ENCODE measurements at regions not wholly inside any gene's neighbourhood (a gene's known extent, or its start where the extent isn't known, plus 50 kb on each side); places are given as distances from the start of the nearest gene placed in this dataset.

DNA sequence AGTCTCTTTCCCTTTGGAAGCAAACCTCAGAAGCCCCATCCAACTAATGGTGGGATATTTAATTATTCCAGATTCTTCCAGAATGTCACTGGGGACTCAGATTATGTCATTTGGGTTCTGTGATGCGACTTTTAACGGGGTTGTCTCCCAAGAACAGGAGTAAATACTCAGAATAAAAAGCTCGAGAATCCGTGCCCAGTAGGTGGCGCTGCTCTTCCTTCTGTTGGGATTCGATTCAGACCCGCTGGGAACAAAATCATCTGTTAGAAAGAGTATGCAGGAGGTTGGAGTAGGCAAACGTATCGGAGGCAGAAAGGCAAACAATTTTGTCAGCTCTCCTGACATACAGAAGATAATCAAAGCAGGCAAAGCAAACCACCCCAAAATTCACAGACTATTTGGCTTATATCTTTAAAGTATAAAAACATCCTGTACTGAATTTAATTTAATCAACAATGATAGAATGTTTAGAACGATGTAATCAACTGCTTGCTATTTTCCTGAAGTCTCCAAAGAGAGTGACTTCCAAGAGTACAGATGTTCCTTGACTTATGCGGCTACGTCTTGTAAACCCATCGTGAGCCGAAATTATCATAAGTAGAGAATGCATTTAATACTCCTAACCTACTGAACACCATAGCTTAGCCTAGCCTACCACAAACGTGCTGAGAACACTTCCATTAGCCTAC, 169.8 kb upstream of the RAI14 start:
- DNase-seq (ENCODE audit: low read depth) = peak; percentile 81

DNA sequence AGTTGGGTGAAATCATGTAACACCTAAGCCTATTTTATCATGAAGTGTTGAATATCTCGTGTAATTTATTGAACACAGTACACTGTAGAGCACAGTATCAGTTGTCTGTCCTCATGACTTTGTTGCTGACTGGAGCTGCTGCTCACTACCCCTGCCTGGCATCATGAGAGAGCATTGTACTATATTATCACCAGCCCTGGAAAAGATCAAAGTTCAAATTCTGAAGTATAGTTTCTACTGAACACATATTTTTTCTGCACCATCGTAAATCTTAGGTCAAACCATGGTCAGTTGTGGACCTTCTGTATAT, 169.3 kb upstream of the RAI14 start:
- DNase-seq (ENCODE audit: low read depth) = no peak

DNA sequence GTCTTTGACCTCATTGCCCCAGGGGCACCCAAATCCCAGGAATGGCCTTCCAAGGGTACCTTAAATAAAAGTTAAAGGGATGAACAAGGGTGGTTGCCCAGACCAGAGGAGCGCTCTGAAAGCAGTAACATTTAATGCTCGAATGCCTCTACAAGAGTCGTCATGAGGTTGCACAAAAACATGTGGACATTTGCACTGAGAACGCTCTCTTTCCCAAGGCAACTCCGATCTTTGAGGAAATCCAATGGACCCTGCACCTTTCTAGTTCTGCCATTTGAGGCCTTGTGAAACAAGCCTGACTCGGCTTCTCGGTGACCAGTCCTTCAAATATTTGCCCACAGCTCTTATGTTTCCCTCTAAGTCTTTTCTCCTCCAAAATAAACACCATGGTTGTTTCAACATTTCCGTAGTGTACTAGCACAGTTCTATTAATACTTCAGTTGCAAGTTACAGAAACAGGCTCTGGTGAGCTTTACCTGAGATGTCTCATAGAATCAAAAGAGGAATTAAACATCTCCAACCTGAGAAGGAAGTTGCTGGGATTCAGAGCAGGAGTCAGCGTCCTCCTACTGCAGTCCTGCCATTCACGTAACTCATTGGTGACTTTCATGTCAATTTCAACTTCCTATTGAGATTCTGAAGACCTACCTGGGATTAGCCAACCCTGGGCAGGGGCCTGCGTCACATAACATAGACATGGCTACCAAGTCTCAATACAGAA, 168.8 kb upstream of the RAI14 start:
- peak; percentile 92 for DNase-seq (ENCODE audit: low read depth)

DNA sequence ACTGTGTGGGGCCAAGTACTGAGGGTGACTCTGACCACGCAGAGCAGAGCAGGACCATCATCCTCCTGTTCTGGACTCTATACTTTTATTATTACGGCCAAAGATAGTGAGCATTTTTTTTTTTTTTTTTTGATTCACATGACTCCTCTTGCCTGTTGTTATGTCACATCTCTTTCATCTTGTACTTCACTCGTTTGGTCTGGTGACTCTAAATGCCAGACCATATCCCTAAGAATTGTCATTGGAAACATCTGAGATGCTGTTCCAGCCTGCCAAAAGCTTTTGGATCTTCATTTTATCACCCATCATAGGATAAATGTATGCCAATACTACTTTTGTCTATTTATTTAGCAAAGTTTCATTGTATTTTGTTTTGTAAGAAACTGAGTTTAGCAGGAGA, 168.2 kb upstream of the RAI14 start:
- DNase-seq (ENCODE audit: low read depth) = no peak

DNA sequence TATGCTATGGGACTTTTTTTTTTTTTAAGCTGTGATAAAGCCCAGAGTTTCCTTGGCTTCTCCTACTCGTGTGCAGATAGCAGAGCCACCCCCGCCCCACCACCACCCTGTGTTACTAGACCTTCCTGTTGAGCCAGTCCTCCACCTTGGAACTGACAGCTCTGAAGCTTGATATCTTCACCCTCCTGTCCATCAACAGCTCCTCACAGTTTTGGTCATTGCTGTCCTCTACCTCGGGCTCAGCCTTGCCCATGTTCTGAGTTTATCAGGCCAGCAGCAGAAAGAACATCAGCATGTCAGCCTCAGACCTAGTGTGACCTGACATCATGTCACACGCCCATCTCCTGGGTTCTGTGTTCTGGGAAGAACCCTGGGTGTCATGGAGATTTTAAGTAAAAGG, 167.1 kb upstream of the RAI14 start:
- no peak for DNase-seq (ENCODE audit: low read depth)

DNA sequence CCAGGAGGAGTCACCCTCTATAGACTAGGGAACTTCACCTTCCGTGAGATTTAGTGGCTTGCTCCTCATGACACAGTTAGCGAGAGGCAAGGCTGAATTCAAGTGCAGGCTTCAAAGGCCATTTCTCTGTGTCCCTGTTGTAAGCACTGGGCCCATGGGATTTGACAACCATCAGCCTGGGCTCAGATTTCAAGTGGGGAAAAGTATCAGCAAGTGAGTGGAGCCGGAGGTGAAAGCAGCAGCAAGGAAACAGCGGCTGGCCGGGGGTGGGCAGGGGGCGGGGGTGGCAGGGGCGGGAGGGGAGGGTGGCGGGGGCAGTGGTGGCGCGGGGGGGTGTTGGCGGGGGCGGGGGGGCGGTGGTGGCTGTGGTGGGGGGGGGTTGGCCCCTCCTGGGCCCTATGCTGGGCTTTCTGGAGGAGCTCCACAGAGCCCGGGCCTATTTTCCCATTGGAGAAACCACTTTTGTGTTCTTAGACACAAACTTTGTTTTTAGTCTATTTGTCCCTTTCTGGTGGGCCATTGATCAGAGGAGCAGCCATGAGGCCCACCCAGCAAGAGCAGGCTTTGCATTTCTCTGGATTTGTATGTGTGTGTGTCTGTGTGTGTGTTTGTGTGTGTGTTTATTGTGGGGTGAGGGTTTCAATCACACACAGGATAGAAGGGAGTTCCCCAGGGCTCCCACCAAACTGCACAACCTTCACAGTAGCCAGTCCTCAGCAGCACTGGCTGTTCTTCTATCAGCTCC, 165.4 kb upstream of the RAI14 start:
- no peak for DNase-seq (ENCODE audit: low read depth)

DNA sequence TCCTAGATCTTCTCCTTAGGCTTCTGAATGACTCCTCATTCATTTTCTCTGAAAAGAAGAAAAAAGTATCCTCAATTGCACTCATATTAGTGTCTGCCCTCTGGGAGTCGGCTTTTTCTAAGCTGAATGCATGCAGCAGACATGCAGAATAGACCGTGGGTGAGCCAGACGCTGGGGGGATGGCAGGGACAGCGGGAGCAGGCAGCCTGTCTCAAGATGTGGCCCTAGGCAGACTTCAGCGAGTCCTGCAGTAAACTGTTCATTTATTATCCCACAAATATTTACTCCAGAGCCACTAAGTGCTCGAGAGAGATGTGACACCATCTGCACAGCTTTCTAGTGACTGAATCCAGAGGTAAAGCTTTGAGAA, 164.9 kb upstream of the RAI14 start:
- no peak for DNase-seq (ENCODE audit: low read depth)

DNA sequence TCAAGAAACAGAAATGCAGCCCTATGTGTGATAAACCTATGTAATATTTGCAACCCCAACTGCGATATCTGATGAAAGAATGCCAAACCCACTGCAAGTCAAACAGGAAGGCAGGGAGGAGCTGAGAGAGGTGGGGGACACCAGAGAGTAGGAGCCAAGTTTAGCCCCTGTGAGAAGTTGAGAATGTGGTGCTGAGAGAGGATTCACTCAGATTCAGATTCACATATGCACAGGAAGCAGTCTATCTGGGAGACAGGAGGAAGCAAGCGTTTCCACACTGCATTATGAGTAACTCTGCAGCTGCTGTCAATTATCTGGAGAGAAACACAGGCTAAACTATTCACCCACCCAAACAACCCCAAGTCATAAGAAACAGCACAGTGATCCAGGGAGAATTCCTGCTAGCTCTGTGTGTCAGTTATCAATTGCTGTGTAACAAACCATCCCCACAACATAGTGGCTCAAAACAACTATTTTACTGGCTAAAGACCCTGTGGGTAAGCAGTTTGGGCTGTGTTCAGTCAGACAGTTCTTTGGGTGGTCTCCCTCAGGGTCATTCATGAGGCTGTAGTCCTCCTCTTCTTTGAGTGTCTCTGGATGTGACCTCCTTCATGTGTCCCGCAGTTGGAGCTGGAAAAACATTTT, 161.9 kb upstream of the RAI14 start:
- DNase-seq (ENCODE audit: low read depth) = peak; percentile 63

DNA sequence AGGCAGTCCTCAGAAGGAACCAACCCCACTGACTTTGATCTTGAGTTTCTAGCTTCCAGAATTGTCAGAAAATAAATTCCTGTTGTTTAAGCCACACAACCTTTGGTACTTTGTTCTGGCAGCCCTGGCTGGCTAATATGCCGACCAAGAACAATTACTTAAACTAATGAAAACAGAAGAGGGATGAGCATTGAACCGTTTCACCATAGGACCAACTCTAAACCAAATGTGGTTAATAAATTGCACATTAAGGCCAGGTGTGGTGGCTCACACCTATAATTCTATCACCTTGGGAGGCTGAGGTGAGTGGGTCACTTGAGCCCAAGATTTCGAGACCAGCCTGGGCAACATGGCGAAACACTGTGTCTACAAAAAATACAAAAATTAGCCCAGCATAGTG, 160.9 kb upstream of the RAI14 start:
- no peak for DNase-seq (ENCODE audit: low read depth)

DNA sequence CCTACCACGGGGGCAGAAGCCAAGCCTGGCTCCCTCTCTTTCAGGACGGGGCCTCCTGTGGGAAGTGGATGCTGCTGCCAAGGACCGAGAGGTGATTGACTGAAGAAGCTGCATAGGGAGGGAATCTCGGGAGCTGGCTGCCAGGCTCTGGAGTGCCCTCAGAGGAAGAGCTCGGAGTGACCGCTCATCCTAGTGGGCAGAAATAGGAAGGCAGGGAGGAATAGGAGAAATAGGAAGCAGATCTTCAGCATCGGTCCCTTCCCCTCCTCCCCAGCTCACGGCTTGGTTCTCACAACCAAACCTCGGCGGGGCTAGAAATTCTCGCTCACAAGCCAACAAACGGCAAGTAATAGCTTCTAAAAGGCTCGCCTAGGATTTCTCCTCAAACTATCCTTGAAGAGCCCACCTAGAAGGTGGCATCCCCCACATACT, 159.9 kb upstream of the RAI14 start:
- DNase-seq (ENCODE audit: low read depth) = no peak

DNA sequence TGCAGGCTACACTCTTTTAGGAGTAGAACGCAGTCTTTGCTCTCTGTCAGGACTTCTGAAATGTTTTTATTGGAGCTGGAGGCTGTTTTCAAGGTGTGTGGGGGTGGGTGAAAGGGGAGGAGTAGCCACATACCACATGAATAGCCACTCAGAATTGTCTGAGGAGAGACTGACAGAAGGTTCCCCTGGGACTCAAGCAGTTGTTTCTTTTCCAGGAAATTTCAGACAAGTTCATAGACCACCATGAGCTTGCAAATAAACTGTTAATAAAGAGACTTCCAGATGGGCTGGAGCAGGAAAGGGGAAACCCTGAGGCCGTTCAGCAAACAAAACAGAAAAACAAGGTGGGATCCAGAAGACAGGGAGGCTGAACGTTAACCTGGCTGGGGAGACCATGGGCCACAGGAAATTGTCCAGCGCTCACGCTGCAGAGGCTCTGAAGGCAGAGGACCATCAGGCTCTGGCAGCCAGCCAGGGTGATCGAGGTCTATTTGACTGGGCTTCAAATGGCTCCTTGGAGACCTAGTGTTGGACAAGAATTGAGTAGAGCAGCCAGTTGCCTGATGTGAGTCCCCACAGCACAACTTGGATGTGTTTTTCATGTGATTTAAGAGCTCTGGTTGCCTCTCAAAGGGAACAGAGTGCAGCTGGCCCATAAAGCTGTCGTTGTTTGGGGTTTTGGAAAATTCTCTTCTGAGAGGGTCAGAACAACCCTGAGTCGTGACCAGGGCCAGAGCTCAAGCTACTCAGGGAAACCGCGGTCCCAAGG, 159.2 kb upstream of the RAI14 start:
- DNase-seq (ENCODE audit: low read depth) = peak; percentile 53

DNA sequence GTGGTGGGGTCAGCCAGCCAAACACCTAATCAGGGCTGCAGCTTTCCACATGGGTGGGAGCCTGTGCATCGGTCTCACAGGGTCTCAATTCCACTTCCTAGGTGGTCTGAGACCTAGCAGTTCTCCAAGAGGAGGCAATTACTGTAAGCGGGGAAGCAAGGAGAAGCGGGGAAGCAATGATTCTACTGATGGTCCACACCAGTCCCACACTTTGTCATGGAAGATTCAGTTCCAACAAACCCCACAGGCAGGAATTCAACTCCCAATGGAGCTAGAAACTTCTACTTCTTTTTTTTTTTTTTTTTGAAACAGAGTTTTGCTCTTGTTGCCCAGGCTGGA, 158.7 kb upstream of the RAI14 start:
- no peak for DNase-seq (ENCODE audit: low read depth)

DNA sequence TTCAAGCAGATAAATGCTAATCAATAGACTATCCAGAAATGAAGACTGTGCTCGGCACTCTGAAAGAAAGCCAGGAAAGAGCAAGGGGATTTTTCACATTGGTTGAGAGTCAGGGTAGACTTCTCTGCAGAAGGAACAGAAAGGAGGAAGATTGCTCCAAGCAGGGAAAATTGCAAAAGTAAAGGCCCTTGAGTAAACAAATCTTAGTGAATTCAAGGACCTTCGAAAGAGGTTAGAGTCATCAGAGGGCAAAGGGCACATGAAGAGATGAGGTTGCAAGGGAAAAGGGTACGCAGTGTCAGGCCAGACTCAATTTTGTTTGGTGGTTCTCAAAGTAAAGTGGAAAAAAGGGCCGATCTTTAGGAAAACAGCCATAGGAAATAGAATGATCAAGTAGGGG, 157.6 kb upstream of the RAI14 start:
- DNase-seq (ENCODE audit: low read depth) = no peak

DNA sequence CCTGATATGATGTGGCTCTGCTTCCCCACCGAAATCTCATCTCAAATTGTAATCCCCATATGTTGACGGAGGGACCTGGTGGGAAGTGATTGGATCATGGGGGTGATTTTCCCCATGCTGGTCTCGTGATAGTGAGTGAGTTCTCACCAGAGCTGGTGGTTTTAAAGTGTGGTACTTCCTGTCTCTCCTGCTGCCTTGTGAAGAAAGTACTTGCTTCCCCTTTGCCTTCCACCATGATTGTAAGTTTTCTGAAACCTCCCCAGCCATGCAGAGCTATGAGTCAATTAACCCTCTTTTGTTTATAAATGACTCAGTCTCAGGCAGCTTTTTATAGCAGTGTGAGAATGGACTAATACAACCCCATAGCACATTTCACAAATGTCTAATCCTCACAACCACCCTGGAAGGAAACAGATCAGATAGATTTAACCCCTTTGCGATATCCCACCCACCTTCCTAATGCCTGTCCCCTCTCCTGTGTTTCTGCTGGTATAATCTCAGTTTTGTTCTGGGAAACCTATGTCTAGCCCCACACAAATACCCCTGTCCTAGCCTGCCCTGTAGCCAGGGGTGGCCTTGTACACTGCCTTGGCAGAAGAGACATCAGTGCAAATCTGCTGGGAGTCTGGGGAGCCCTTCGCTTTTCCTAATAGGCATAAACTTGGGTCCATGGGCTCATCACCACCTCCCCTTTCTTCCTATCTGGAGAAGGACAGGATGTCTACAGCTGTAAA, 157.0 kb upstream of the RAI14 start:
- peak; percentile 71 for DNase-seq (ENCODE audit: low read depth)

DNA sequence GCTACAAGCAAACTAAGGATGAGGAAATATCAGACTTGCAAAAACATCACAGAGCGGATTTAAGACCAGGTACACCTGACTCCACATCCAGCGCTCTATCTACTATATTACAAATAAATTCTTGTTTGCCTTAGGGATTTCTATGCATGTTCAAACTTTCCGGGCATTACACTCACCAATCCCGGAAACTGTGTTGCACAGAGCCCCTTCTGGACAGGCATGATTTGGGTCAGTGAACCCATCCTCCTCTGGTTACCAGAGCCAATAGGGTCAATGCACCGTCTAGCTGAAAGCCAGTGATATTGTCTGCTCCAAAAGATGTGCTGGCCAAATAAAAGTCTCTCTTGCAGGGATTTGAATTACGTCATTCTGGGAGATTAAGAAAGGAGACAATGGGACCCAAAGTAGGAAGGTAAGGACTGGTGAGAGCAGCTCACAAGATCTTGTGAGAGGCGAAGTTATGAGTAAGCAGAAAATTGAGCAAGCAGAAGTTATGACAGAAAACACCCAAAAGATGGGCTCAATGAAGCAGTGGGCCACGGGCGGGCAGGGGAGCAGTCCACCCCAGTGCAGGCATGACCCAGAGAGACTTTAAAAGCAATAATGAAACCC, 155.8 kb upstream of the RAI14 start:
- DNase-seq (ENCODE audit: low read depth) = no peak

DNA sequence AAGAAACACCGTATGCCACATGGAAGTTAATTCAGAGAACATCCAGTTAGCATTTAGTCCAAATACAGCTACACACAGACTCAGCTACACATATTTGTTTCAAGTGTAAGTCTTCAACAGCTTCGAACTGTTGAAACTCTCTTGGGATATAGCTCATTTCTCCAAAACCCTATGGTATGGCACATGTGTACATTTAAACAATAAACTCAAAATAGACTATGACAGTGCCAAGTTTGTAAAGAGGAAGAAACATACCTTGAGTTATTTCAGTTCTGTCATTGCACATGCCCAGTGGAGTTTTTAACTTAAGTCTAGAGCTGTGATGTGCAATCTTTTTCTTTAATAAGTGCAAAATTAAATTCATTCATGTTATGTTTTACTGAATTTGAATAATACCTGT, 155.1 kb upstream of the RAI14 start:
- DNase-seq (ENCODE audit: low read depth) = no peak

DNA sequence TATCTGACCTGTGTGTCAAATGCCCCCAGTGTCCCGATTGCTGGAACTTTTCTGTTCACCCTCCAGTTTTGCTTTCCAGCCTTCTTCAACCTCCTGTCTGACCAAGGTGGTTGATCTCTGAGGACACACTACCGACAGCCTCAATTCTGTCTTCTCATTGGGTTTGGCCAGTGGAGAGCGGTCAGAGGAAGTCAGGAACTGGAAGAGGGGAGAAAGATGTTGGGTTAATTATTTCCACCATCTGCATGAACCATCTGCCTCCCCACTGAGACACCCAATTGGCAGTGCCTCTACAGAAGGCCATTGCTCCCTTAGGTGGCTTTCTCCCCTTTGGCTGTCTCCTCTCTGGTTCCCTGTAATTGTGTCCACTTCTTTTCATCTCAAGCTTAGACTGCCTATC, 154.3 kb upstream of the RAI14 start:
- DNase-seq (ENCODE audit: low read depth) = no peak

DNA sequence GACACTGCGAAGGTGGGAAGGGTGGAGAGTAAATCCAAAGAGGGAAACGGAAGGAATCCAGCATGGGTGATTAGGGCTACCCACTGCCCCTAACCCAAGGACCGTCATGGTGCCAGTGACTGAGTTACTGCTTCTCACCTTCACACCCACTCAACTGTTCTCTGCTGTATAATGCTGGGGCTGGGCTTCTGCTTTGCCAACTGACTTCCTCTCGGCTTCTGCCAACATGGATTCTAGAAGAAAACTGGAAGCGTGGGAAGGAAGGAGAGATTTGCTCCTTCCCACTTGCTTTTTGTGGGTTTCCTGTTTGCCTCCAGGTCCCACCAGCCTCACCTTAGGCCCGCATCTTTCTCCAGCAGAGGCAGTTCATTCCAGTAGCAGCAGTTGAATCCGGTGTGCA, 153.5 kb upstream of the RAI14 start:
- DNase-seq (ENCODE audit: low read depth) = no peak

DNA sequence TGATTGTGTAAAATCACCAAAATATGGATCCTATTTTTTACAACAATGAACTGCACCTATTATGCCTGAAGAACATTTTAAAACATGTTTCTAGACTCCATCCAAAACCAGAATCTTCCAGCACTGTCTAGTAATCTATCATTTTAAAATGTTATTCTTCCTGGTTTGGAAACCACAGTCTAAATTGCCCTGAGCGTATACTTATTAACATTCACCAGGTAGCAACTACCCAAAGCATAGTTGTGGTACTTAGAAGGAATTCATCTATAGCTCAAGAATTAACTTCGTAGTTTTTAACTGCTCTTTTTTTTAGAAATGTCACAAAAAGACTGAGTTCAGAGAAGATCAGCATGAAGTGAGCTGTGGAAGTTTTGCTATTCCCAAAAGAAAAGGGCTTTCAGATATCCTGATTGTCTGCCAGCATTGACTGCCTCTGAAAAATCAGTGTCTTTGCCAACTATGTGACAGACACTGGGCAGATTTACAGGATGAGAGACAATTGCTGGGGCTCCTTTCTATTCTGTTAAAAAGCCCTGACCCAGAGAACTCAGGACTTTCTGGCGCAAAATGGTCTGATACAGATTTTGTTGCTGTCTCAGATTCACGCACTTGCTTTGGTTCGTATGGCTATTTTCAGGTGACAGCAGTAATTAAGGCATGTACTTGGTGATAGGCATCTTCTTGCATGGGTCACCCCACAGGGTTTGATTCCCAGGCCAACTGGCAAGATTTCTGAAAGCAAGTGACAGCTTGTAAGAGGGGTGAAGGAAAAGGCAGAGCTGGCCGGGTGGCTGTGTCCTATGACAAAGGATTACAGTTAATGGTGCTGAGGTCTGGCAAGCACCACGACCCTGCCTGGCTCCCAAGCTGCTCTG, 152.5 kb upstream of the RAI14 start:
- no peak for DNase-seq (ENCODE audit: low read depth)

DNA sequence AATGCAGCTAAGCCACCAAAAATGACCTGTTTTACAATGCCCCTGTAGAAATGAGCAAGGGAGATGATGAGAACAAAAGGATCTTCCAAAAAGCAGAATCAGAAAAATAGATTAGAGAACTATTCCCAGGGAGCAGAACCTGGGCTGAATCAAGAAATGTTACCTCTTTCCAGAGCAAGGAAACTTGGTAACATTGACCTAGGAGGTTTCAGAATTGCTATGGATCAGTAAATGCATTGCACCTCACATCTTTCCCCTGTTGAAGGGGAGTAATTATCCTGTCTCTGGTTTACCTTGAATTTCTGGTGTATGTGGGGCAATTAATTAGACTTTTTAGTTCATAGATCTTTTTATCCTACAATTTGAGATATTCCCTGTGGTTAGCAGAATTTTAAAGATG, 151.2 kb upstream of the RAI14 start:
- no peak for DNase-seq (ENCODE audit: low read depth)

Measured in stromal cell of bone marrow (primary cell).